Activated CD4-positive, alpha-beta T cell treated with anti-CD3 and anti-CD28 coated beads, Interleukin-2, amount 50 U/mL, for 24 hours (primary cell): ENCODE measurements at regions not wholly inside any gene's neighbourhood (a gene's known extent, or its start where the extent isn't known, plus 50 kb on each side); places are given as distances from the start of the nearest gene placed in this dataset.
"Not testable (repeated sequence)": the region's sequence is repeated elsewhere in the genome, so short reads cannot be mapped to it uniquely, and the experiment has no call there.

Experiments
- DNase-seq, 2 donors: peaks; one replicate each; pipeline ENCODE4 v3.0.0-alpha.2; 2020; ENCODE audit warnings: low read depth in 1 of 2, low spot score in 1 of 2

DNA sequence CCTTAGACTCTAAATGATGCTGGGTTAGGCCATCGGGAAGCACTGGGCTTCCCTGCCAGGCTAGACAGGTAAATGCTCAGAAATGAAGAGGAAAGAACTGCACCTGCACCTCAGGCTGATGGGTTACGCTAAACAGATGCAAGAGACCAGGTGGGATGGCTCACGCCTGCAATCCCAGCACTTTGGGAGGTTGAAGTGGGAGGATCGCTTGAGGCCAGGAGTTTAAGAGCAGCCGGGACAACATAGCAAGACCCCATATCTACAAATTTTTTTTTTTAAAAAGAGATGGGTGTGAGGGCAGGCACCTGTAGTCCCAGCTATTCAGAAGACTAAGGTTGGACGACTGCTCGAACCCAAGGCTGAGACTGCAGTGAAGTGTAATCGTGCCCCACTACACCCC lies 634.7 kb downstream of the UQCRFS1 start:
- DNase-seq: no peak

DNA sequence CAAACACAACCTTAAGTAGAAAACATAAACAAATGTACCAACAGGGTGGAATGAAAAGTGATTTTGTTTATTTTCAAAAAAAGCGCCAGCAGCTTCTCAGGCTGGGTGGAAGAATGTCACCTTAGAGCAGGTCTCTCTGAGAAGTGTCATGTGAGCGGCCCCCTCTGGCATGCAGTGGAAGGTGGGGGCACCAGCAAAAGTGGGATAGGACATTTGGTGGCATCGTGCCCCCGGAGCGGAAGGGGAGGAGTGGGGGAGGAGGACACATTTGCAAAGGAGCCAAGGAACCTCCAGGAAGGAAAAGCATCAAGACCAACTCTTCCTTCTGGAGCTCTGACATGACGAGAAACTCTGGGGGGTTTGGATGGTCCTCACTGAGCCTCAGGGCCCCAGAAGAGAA lies 635.3 kb downstream of the UQCRFS1 start:
- DNase-seq: no peak

DNA sequence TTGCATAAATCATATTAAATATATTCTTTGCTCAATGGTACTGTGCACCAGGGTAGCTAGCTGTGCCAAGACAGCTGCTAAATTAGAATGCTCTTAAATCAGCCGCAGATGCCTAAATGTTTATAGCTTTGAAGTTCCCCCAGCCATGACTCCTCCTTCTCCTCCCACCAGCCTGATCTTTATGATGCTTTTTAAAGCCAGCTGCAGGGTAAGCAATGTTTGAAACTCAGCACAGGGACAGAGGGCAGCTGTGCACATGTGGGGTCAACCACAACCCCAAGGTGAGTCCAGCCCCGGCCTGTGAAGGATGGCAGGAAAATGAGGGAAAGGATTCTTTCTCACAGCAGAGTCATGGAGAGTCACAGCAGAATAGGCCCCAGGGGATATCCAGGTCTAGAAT lies 635.7 kb downstream of the UQCRFS1 start:
- DNase-seq: no peak

DNA sequence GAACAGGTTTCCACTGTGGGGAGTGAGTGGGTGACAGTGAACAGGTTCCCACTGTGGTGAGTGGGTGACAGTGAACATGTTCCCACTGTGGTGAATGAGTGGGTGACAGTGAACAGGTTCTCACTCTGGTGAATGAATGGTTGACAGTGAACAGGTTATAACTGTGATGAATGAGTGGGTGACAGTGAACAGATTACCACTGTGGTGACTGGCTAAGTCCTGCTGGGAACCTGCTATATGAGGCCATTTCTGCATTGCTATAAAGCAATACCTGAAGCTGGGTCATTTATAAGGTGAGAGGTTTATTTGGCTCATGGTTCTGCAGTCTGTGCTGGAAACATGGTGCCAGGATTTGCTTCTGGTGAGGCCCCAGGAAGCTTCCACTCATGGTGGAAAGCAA lies 637.1 kb downstream of the UQCRFS1 start:
- DNase-seq: no peak

DNA sequence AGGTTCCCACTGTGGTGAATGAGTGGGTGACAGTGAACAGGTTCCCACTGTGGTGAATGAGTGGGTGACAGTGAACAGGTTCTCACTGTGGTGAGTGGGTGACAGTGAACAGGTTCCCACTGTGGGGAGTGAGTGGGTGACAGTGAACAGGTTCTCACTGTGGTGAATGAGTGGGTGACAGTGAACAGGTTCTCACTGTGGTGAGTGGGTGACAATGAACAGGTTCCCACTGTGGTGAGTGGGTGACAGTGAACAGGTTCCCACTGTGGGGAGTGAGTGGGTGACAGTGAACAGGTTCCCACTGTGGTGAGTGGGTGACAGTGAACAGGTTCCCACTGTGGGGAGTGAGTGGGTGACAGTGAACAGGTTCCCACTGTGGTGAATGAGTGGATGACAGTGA lies 637.6 kb downstream of the UQCRFS1 start:
- DNase-seq: not testable (repeated sequence)

DNA sequence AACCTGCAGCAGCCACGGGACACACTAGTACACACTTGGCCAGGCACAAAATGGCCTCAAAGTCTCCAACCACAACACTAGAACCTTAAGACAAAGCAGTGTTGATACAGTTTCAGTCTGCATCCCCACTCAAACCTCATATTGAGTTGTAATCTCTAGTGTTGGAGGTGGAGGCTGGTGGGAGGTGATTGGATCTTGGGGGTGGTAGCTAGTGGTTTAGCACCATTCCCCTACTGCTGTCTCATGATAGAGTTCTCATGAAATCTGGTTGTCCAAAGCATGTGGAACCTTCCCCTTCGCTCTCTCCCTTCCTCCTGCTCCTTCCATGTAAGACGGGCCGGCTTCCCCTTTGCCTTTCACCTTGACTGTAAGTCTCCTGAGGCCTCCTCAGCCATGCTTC lies 638.7 kb downstream of the UQCRFS1 start:
- DNase-seq: no peak

DNA sequence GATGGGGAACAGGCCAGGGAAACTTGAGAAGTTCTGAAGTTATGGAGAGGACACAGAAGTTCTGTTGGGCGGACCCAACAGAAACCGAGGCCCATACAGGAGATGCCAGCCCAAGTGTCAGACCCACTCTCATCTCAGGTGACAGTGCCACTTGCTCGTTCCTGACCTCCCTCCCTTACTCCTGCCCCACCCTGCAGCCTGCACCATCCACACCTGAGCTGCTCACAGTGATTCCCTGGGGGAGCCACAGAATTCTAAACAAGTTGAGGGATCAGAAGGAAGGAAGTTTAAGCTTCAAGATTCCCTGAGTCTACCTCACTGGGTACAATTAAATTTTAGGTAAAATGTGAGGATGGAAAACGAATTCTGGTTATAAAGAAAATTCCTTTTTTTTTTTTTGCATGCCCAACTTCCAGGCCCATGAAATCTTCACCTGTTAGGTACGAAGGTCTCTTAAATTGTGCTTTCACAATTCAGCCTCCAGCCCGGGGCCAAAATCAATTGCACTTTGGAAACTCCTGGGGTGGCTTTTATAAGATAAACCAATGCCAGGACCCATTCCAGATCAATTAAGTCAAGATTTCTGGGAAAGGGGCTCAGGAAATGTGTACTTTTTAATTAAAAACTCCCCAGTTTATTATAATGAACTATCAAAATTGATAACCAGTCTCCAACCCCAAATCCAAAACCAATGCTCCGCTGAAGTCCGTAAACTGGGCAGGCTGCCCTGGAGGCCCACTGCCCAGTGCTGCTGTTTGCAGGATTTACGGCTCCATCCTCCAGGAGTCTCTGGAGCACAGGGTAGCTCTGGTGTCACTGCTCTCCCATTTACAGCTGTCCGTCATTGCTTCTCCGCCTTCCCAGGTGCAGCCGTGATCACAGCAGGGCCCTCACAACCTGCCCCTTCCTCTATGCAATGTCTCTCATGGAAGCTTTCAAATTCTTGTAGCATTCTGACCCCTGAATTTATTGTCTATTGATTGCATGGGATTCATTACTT lies 643.5 kb downstream of the UQCRFS1 start:
- no peak for DNase-seq

DNA sequence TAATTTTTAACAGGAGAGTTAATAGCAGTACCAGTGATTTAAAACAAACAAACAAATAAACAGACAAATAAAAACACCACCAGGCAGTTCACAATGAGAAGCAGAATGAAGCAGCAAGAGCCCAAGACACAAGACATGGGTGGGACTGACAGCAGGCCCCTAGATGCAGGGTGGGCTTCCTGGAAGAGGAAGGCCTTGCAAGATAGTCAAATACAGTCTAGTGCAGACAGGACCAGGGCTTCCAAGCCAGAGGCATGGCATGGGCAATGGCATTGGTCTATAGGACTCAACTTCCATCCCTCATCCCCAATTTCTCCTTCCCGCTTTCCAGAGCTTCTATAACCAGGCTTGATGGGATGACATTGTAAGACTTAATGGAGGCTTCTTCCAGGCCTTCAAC lies 645.1 kb downstream of the UQCRFS1 start:
- DNase-seq: no peak

DNA sequence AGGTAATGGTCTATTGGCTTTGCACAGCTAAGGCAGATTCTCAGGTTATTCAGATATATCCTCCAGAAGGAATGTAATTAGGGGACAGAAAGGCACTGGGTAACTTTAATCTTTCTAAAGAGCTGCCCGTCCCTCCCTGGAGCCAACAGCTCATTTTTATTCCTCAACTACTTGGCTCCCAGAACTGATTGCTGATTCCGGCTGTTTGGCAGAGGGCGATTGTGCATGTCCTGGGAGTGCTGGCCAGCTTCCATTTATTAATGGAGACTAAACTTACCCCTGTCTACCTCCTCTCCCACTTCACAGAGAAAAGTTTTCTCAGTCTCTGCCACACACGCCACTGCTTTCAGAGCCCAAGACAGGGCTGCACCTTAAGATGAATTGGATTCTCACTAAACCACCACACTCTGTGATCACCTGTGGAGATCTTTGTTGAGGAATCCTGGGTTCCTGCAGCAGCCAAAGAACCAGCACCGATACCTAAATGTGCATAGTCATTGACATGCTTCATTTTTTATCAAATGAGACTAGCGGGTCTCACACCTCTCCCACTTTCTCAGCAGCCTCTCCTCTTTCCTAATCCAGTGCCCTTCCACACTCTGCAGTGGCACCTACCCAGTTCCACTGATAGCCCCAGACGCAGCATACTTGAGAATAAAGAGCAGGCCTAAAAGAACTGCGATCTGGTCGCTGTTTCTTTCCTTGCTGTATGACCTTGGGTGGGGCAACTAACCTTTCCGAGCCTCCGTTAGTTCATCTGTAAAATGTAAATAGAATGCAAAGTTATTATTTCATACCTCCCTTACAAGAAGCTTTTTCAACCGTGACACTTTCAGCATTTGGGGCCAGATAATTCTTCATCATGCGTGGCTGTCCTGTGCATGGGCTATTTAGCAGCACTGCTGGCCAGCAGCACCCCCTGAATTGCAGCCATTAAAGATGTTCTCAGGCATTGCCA lies 648.7 kb downstream of the UQCRFS1 start:
- no peak for DNase-seq

DNA sequence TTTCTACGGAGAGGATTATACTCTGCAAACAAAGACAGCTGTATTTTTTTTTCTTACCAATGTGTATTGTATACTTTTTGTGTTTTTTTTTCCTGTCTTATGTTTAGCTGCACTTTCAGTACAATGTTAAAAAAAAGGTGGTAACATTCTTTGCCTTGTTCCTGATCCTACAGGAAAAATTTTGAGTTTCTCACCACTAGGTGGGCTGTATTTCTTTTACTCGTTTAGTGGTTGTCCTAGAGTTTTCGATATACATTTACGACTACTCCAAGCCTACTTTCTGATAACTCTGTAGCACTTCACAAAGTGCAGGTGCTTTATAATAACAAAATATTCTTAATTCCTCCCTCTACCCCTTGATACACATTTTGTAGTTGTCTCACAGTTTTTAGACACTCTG lies 652.2 kb downstream of the UQCRFS1 start:
- no peak for DNase-seq

DNA sequence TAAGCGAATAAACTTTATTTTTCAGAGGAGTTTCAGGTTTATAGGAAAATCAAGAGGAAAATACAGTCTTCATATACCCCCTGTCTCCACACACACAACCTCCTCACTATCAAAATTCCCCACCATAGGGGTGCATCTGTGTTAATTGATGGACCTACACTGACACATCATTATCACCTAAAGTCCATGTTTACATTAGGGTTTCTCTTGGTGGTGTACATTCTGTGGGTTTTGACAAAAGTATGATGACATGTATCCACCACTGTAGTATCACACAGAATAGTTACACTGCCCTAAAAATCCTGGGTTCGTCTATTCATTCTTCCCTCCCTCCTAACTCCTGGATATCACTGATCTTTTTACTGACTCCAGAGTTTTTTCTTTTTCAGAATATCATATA lies 654.2 kb downstream of the UQCRFS1 start:
- no peak for DNase-seq

DNA sequence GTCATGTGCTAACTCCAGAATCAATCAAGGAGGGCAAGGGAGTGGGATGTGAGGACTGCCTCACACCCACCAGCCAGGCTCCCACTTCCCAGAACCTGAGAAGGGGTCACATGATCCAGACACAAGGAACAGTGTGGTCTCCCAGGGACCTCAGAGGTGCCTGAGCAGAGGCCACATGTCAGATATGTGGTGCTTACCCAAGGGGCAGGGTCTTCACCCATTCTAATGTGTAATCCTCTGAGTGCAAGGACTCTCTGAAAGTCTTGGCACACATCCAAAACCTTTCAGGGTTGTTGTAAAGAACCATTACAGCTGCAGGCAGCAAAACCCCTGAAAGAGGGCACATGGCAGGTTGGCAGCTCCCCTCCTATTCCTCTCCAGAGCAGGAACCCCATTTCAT lies 656.6 kb downstream of the UQCRFS1 start:
- DNase-seq: no peak

DNA sequence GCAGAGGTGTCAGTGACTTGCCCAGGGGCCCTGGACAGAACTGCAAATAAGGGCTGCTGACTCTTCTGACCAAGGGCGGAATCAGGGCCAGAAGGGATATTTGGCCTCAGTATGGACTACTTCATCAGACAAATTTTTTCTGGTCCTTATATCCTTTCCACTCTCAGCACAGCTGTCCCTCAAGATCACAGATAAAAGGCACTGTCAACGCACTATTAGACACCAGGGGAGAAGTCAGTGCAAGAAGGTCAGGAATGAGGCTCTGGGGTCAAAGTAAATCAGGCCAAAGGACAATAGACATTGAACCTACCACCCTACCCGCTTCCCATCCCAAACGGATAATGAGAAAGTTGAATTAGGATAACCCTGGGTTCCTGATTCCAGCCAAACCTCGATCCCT lies 657.6 kb downstream of the UQCRFS1 start:
- DNase-seq: no peak

DNA sequence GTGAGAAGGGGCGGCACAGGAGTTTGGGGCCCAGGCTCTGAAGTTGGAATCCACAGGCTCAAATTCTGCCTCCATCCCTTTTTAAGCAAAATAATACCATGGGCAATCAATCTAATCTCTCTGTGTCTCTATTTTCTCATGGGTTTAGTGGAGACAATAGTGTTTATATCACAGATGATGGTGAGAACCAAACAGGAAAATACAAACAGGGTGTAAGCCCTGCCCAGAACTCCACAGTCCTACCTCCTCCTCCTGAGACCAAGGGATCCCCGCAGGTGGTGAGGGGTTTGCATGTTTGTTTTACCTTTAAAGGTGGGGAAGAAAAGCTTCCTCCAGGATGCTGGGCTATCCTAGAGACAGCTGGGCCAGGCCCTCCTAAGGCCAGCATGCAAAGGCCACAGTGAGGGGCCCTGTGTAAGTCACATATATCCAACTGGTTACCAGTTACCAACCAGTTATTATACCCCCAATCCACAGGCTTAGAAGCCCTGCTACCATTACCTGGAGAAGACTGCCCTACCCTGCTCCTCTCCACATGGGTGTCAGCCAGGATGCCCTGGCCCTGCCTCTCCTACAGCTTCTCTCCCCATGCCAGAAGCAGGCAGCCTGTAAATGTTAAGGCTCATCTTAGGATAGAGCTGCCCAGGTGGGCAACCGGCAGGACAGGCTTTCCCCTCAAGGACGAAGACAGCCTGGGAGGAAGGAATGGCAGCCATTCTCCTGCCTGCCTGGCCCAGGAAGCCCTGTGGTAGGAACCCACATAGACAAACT lies 658.4 kb downstream of the UQCRFS1 start:
- DNase-seq: no peak

DNA sequence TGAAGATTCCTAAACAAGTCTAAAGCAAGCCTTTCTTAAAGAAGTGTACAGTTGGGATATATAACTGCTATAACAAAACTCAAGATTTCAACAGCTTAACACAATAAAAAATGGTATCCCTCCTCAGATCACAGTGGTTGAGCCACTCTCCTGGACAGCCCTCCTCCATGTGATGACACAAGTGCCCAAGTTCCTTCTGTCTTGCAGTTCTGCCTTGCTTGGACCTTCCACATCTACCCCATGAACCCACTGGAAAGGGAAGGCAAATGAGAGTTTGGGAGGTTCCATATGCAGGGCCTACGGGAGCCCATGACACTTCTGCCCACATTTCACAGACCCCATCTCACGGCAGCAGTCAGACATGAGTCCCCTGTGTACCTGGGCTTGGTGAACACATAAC lies 659.2 kb downstream of the UQCRFS1 start:
- no peak for DNase-seq

DNA sequence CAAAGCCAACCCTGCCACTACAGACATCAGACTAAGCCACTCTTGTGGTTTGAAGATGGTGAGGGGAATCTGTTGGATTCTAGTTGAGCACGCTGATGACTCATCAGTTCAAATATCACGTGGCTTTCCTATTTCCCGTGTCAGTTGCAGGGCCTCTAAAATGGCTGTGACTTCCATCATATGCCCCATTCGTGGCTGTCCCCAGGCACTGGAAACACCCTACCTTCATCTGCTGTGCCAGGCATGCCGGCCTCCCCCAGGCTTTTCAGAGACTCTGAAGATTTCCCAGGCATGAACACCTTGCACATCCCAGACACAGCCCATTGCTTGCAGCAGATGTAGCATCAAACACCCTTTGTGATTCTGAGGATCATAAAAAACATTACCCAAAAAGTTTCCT lies 659.9 kb downstream of the UQCRFS1 start:
- DNase-seq: no peak

DNA sequence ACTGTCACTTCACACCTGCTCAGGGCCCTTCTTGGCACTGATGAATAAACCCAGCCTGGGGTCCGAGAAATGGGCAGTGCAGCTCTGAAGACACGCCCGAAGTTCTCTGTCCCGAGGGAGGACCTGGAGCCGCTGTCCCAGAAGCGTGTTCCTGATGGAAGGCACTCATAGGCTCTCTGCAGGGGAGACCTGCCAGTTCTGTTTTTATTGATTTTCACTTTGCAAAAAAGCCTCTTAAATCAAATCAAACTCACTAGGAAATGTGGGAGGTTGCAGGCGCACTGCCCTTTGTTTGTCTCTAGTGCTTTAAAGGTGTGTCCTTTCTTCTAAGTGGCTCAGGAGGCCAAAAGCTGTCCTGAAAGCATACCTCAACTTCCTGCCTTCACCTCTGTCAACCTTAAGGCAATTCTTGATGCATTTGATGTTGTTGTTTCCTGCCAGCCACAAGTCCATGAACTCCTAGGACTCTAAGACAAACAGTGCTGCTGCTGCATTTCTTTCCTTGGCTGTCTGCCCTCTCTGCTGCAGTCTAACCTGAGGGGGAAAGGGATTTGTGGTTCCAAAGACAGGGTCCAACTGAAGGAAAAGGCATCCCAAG lies 663.2 kb downstream of the UQCRFS1 start:
- no peak for DNase-seq

DNA sequence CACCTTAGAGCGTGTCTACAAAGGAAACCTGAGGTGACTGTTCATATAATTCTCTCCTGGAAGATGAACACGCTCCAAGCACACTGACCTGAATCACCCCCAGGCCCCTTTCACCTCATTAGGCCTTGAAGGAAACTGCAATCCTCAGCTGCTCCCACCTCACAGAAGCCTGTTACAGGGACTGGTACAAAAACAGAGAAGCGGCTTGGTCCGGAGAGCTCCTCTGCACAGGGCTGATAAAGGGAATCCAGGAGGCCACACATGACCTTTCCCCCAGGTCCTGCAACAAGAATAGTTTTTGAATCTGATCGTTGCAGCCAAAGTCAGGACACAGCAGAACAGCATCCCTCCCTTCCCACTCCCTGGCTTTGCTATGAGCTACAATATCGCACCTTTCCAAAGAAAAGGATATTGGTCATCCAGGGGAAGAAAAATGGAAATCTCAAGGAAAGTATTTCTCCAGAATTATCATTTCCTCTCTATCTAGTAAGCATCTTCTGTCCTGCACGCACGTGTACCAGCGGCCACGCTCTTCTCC lies 666.7 kb downstream of the UQCRFS1 start:
- DNase-seq: no peak

DNA sequence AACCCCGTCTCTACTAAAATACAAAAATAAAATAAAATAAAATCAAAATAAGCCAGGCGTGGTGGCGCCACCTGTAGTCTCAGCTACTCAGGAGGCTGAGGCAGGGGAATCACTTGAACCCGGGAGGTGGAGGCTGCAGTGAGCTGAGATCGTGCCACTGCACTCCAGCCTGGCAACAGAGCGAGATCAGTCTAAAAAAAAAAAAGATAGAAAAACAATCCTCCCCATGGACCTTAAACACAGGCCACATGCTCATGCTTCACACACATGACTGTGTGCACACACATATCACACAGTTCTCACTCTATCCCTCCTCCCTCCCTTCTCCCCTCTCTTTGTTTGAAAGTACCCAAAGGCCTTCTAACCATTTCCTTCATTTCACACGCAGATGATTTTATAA lies 667.6 kb downstream of the UQCRFS1 start:
- not testable (repeated sequence) for DNase-seq

DNA sequence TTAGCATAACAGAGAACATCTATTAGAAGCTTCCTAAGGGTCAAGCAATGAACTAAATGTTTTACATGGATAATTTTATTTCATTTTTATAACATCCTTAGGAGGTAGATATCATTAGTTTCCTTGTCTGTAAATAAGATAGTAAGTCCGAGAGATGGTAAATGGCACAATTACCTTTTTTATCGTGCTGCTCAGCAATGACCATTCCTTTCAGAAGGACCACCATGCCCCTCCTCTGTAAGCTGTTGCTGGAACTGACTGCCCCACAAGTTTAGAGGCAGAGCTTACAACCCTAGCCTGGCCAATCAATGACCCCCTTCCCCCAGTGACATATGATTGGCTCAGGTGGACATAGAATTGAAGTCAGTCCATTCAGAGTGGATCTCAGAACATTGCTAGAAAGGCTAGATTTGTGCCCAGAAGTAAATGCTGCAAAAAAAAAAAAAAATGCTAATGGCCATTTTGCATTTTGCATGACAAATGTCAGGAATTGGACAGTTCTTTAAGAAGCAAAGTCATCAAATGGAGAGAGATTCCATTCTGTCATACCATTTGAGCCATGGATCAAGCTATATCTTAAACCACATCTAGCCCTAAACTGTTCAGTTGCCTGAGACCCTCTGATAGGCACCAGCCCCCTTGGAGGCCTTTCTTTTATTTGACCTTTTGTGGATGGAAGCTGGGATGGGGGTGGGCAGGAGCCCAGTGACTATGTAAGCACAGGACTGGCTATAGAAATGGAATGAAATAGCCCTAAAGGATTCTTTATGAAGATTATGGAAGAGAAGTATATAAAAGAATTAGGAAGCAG lies 668.3 kb downstream of the UQCRFS1 start:
- DNase-seq: no peak
